Erythroblast (primary cell): ENCODE measurements at regions not wholly inside any gene's neighbourhood (a gene's known extent, or its start where the extent isn't known, plus 50 kb on each side); places are given as distances from the start of the nearest gene placed in this dataset.

Experiments used
- GATA1 ChIP-seq: IDR thresholded peaks from 2 replicates; pipeline ENCODE4 v1.6.1; 2011; ENCODE audit warnings: low read depth, mild to moderate bottlenecking, control low read depth, low read length, moderate library complexity
- POLR2A ChIP-seq: IDR thresholded peaks from 2 replicates; pipeline ENCODE4 v1.6.1; 2011; ENCODE audit warnings: mild to moderate bottlenecking, low read length

DNA sequence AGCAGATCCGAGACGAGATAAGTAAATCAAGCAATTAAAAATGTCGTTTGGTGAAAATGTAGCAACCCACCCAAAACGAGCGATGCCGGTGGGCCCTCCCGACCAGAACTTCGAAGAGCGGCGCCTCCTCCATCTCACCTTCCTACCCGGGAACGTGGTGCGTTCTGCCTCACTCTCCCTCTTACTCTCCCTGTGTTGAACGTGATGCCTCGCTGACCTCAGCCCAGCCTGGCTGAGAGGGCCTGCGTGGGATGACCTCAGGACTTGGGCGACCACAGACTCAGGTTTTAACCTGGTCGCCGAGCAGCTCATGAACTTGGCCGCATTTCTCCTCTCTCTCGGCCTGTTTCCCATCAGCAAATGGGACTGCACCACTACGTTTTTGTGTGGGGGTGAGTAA is 69.7 kb upstream of the RPL38 start:
- TF ChIP-seq POLR2A (no peak), GATA1 (no peak)
